ENCODE measurements at regions not wholly inside any gene's neighbourhood (a gene's known extent, or its start where the extent isn't known, plus 50 kb on each side); places are given as distances from the start of the nearest gene placed in this dataset.

GRCh38 chr13:89903115-89903514 lies 1444.4 kb upstream of the MIR17HG start:
- TF ChIP-seq POLR2A (IDR thresholded peaks at IDR 0.05) (no peak), CTCF (IDR thresholded peaks at IDR 0.05) (no peak), POLR2AphosphoS5 (IDR thresholded peaks at IDR 0.05) (no peak)
